A549 (cell line): ENCODE measurements at regions not wholly inside any gene's neighbourhood (a gene's known extent, or its start where the extent isn't known, plus 50 kb on each side); places are given as distances from the start of the nearest gene placed in this dataset.

Source experiments
- JUNB ChIP-seq: fragments of >200 bp; sonication (Bioruptor Twin); formaldehyde crosslinking; IDR thresholded peaks from 2 replicates; pipeline ENCODE4 v1.6.1; 2016
- MAZ ChIP-seq: fragments of 150-350 bp; IDR thresholded peaks from 2 replicates; pipeline ENCODE4 v1.6.1; 2014; ENCODE audit warnings: antibody characterized with exemption, low read depth, low read length, borderline replicate concordance
- POLR2A ChIP-seq: IDR thresholded peaks from 2 replicates; pipeline ENCODE4 v1.6.1; 2012; ENCODE audit warnings: mild to moderate bottlenecking, low read length
- RAD21 ChIP-seq, 2 experiments: fragments of >200 bp in 1 of 2; sonication (Bioruptor Twin) in 1 of 2; formaldehyde crosslinking in 1 of 2; IDR thresholded peaks in 1 of 2; conservative IDR thresholded peaks in 1 of 2; 2 replicates in 1 of 2; 3 replicates in 1 of 2; pipeline ENCODE4 v1.6.1; 2012 to 2018; ENCODE audit warnings: inconsistent platforms in 1 of 2
- RCOR1 ChIP-seq: fragments of 150-350 bp; IDR thresholded peaks from 2 replicates; pipeline ENCODE4 v1.6.1; 2014; ENCODE audit warnings: antibody characterized with exemption, low read length, low read depth
- TF ChIP-seq, protein P1 (sequence below): fragments of 200-600 bp; sonication (generic); IDR thresholded peaks from 2 replicates; pipeline ENCODE4 v1.6.1; 2016; ENCODE audit warnings: antibody characterized with exemption, mild to moderate bottlenecking, moderate library complexity
- TF ChIP-seq, protein P2 (sequence below): fragments of >200 bp; sonication (Bioruptor Twin); formaldehyde crosslinking; IDR thresholded peaks from 3 replicates; pipeline ENCODE4 v1.5.1; 2016

DNA sequence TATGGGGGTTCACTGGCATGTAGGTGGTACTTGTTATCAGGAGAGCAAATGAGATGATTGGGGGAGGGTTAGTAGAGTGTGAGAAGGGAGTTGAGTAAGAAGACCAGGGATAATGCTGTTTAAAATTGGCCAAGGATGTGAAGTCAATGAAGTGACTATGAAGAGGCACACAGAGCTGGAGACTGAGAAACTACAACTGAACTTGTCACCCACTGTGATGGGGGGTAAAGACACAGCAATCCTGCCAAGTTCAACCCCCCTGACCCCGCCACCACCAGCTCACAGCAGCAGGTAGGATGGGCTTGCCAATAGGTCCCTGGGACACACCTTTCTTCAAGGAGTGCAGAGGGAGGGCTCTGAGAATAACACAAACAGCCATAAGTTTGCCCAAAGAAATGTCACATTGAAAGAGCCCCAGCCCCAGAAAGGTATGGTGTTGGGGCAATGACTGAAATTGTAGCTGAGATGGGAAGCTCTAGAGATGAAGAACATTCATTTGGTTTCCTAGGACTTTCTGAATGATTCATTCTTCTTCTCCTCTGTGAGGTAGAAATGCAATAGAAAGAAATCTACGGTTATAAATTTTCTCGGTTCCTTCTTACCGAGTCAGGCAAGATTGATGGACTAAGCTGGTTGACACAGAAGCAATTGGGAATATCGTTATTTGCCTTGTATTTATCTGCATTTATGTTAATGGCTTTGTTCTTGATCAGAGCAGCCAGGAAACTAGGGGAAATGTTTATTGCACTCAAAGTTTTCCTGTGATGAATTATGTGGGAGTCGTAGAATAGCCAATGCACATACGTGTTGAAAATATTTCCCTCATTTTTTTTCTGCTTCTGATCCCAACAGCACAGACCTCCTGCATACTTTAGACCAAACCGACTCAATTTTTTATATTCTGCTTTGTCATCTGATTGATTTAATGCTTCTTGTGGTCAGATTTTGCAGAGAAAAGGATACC is 595.2 kb upstream of the CDH11 start:
- no peak for TF ChIP-seq POLR2A
- no peak for TF ChIP-seq JUNB
- no peak for TF ChIP-seq MAZ
- TF ChIP-seq, protein P1, sequence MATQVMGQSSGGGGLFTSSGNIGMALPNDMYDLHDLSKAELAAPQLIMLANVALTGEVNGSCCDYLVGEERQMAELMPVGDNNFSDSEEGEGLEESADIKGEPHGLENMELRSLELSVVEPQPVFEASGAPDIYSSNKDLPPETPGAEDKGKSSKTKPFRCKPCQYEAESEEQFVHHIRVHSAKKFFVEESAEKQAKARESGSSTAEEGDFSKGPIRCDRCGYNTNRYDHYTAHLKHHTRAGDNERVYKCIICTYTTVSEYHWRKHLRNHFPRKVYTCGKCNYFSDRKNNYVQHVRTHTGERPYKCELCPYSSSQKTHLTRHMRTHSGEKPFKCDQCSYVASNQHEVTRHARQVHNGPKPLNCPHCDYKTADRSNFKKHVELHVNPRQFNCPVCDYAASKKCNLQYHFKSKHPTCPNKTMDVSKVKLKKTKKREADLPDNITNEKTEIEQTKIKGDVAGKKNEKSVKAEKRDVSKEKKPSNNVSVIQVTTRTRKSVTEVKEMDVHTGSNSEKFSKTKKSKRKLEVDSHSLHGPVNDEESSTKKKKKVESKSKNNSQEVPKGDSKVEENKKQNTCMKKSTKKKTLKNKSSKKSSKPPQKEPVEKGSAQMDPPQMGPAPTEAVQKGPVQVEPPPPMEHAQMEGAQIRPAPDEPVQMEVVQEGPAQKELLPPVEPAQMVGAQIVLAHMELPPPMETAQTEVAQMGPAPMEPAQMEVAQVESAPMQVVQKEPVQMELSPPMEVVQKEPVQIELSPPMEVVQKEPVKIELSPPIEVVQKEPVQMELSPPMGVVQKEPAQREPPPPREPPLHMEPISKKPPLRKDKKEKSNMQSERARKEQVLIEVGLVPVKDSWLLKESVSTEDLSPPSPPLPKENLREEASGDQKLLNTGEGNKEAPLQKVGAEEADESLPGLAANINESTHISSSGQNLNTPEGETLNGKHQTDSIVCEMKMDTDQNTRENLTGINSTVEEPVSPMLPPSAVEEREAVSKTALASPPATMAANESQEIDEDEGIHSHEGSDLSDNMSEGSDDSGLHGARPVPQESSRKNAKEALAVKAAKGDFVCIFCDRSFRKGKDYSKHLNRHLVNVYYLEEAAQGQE, result no peak
- no peak for TF ChIP-seq RCOR1
- TF ChIP-seq, protein P2, sequence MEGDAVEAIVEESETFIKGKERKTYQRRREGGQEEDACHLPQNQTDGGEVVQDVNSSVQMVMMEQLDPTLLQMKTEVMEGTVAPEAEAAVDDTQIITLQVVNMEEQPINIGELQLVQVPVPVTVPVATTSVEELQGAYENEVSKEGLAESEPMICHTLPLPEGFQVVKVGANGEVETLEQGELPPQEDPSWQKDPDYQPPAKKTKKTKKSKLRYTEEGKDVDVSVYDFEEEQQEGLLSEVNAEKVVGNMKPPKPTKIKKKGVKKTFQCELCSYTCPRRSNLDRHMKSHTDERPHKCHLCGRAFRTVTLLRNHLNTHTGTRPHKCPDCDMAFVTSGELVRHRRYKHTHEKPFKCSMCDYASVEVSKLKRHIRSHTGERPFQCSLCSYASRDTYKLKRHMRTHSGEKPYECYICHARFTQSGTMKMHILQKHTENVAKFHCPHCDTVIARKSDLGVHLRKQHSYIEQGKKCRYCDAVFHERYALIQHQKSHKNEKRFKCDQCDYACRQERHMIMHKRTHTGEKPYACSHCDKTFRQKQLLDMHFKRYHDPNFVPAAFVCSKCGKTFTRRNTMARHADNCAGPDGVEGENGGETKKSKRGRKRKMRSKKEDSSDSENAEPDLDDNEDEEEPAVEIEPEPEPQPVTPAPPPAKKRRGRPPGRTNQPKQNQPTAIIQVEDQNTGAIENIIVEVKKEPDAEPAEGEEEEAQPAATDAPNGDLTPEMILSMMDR, result no peak
- TF ChIP-seq RAD21 (conservative IDR thresholded peaks at IDR 0.05 in 1 of 2, IDR thresholded peaks at IDR 0.05 in 1 of 2), result no peak
